ENCODE measurements at regions not wholly inside any gene's neighbourhood (a gene's known extent, or its start where the extent isn't known, plus 50 kb on each side); places are given as distances from the start of the nearest gene placed in this dataset.

DNA sequence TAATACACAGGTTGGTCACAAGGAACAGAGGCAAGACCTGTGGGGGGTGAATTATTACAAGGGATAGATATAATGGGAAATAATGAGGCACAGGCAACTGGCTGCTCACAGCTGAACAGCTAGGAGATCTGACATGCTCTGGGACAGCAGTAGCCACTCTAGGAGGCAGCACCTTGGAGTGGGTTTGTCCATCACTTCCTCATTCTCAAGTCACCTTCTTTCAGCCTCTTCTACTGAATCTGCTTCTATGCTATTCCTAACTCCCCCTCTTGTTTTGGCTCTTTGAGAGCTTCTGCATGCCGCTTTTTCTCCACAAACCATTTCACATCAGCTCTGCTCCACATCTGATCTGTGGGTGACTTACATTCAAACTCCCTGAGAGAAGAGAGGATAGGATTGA, 345.5 kb upstream of the MAP3K7 start:
- FAIRE-seq, result no peak
- H3K79me2 ChIP-seq (ENCODE audit: control insufficient read depth, insufficient read depth, low read length), result no peaks in the 10 kb centered on the region
- BruUV-seq (replicated peaks), result no TSS peak
- no peak overlapping the region for H3K4me3 ChIP-seq
- ChIA-PET SMC1A (ENCODE audit: uncharacterized antibody, unreplicated experiment) (interaction anchor here (1.1 kb wide), 1 partner anchor 8 kb away, joined by 4 read pairs; no protein-coding TSS in a partner anchor), RAD21 (ENCODE audit: unreplicated experiment) (interaction anchor here (1.5 kb wide), 1 partner anchor 9 kb away, joined by 5 read pairs; no protein-coding TSS in a partner anchor), CTCF (interaction anchor here (1.1 kb wide), 1 partner anchor 8 kb away, joined by 3 read pairs; no protein-coding TSS in a partner anchor), POLR2A (no interaction called here)
- no peaks in the 10 kb centered on the region for H3K9me3 ChIP-seq (replicated peaks; ENCODE audit: control insufficient read depth, insufficient read depth, low read length)
- H3K9ac ChIP-seq (ENCODE audit: control insufficient read depth, insufficient read depth, low read length), result no peak overlapping the region
- no peak overlapping the region for H2AFZ ChIP-seq (ENCODE audit: control insufficient read depth, low read depth, low read length)
- no peak; the same call in 2 of the 3 replicates for ATAC-seq
- intact Hi-C loops (cut with micrococcal nuclease; ENCODE audit: unreplicated experiment), result no loop called here
- H4K20me1 ChIP-seq (ENCODE audit: control insufficient read depth, insufficient read depth), result no peaks in the 10 kb centered on the region
- TF ChIP-seq STAT1 (conservative IDR thresholded peaks at IDR 0.05) (no peak), SMAD1 (IDR thresholded peaks at IDR 0.05; ENCODE audit: low read depth, partially characterized antibody) (no peak), FOS (IDR thresholded peaks at IDR 0.05; ENCODE audit: borderline replicate concordance, extremely low read depth, insufficient read length) (no peak), SPI1 (IDR thresholded peaks at IDR 0.05; ENCODE audit: borderline replicate concordance, insufficient read depth, low read depth, low read length) (peak; percentile 44; the same call in 1 of the 2 replicates), MEF2B (IDR thresholded peaks at IDR 0.05; ENCODE audit: partially characterized antibody, poor library complexity, severe bottlenecking) (no peak)
- TF ChIP-seq, protein P1, sequence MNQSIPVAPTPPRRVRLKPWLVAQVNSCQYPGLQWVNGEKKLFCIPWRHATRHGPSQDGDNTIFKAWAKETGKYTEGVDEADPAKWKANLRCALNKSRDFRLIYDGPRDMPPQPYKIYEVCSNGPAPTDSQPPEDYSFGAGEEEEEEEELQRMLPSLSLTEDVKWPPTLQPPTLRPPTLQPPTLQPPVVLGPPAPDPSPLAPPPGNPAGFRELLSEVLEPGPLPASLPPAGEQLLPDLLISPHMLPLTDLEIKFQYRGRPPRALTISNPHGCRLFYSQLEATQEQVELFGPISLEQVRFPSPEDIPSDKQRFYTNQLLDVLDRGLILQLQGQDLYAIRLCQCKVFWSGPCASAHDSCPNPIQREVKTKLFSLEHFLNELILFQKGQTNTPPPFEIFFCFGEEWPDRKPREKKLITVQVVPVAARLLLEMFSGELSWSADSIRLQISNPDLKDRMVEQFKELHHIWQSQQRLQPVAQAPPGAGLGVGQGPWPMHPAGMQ (IDR thresholded peaks at IDR 0.05; ENCODE audit: borderline replicate concordance), result no peak
- H3K4me2 ChIP-seq (ENCODE audit: control insufficient read depth, insufficient read depth), result no peak overlapping the region
- no peak overlapping the region for H3K27ac ChIP-seq (ENCODE audit: control insufficient read depth, insufficient read depth)
- H3K27me3 ChIP-seq (replicated peaks in 1 of 2; ENCODE audit: control insufficient read depth in 2 of 2, insufficient read depth in 2 of 2, low read length in 1 of 2), result no peaks in the 10 kb centered on the region
- H3K36me3 ChIP-seq (ENCODE audit: control insufficient read depth in 2 of 2, insufficient read depth in 2 of 2, low read length in 1 of 2), result no peaks in the 10 kb centered on the region
- WGBS (ENCODE audit: insufficient coverage, insufficient replicate concordance, low lambda C conversion rate, missing lambda C conversion rate), result 50% methylated on average over 1 of the region's 1 CpG
- H3K4me1 ChIP-seq (ENCODE audit: control insufficient read depth, insufficient read depth, low read length), result no peaks in the 10 kb centered on the region
- in situ Hi-C loops (cut with MboI), result no loop called here
- no peak for DNase-seq (ENCODE audit: low read depth, low spot score)

Data from GM12878 (cell line).